Colonic mucosa (tissue), 4 donors: ENCODE measurements at regions not wholly inside any gene's neighbourhood (a gene's known extent, or its start where the extent isn't known, plus 50 kb on each side); places are given as distances from the start of the nearest gene placed in this dataset.
"Not testable (repeated sequence)": the region's sequence is repeated elsewhere in the genome, so short reads cannot be mapped to it uniquely, and the experiment has no call there.

ENCODE experiments used
- DNase-seq: peaks from one replicate; pipeline ENCODE4 v3.0.0-alpha.2; 2020
- H3K27ac ChIP-seq: fragments of 200-600 bp; one replicate; pipeline ENCODE4 v1.8.0; 2021
- H3K27me3 ChIP-seq: fragments of 200-600 bp; one replicate; pipeline ENCODE4 v1.8.0; 2021
- H3K36me3 ChIP-seq: fragments of 200-600 bp; one replicate; pipeline ENCODE4 v1.8.0; 2021
- H3K4me1 ChIP-seq: fragments of 200-600 bp; one replicate; pipeline ENCODE4 v1.8.0; 2021; ENCODE audit warnings: mild to moderate bottlenecking
- H3K4me3 ChIP-seq: fragments of 200-600 bp; one replicate; pipeline ENCODE4 v1.8.0; 2021
- H3K9ac ChIP-seq, 2 donors: one replicate each; pipeline ENCODE4 v1.7.0; 2013; ENCODE audit warnings: control low read depth in 2 of 2, low read depth in 2 of 2, low read length in 2 of 2
- H3K9me3 ChIP-seq: fragments of 200-600 bp; one replicate; pipeline ENCODE4 v1.8.0; 2021
- intact Hi-C: fragments of 100-400 bp; cut with DNase I; formaldehyde crosslinking; loops from one replicate; pipeline ENCODE4 v1.14.1; 2022
- TF ChIP-seq, protein P1 (sequence below): fragments of 200-600 bp; IDR thresholded peaks from one replicate; pipeline ENCODE4 v1.8.0; 2022; ENCODE audit warnings: antibody characterized with exemption, mild to moderate bottlenecking
- donor health status: healthy.
- donor health status: DM: no; HTN: no; CAD: no.
- donor health status: DM: no; HTN: no; CAD: no.

DNA sequence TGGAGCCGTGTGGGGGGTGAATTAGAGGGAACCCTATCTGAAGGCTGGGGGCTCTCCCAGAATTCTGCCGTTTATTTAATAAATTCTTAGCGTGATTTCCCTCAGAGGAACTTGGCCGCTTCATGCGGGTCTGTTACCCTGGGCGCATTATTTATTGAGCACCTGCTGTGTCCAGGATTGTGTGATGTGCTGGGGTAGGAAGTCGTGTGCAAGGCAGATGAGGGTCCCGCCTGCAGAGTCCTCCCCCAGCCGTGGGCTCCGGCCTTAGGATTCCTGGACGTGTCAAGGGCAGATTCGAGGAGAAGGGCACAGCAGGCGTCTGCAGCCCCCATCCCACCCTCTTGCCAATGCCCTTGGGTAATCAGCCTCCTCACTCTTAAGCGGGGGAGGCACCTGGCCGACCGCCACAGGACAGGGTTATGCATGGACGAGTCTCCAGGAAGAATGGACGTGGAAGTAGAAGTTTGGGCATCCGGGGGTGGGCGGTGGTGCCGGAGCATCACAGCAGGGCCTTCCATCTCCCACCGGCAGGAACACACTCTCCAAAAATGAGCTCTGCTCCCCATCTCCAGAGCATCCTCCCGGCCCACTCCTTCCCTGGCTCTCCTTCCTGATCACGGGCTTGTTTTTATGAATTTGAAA is 233.3 kb upstream of the C1orf174 start:
- Histone ChIP-seq H3K4me3 (no peak overlapping the region), H3K27me3 (no peaks in the 10 kb centered on the region), H3K9me3 (no peaks in the 10 kb centered on the region), H3K36me3 (no peaks in the 10 kb centered on the region), H3K9ac (no peak overlapping the region), H3K27ac (no peak overlapping the region), H3K4me1 (no peaks in the 10 kb centered on the region)
- intact Hi-C loops = no loop called here
- TF ChIP-seq, protein P1, sequence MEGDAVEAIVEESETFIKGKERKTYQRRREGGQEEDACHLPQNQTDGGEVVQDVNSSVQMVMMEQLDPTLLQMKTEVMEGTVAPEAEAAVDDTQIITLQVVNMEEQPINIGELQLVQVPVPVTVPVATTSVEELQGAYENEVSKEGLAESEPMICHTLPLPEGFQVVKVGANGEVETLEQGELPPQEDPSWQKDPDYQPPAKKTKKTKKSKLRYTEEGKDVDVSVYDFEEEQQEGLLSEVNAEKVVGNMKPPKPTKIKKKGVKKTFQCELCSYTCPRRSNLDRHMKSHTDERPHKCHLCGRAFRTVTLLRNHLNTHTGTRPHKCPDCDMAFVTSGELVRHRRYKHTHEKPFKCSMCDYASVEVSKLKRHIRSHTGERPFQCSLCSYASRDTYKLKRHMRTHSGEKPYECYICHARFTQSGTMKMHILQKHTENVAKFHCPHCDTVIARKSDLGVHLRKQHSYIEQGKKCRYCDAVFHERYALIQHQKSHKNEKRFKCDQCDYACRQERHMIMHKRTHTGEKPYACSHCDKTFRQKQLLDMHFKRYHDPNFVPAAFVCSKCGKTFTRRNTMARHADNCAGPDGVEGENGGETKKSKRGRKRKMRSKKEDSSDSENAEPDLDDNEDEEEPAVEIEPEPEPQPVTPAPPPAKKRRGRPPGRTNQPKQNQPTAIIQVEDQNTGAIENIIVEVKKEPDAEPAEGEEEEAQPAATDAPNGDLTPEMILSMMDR = no peak
- no peak for DNase-seq

DNA sequence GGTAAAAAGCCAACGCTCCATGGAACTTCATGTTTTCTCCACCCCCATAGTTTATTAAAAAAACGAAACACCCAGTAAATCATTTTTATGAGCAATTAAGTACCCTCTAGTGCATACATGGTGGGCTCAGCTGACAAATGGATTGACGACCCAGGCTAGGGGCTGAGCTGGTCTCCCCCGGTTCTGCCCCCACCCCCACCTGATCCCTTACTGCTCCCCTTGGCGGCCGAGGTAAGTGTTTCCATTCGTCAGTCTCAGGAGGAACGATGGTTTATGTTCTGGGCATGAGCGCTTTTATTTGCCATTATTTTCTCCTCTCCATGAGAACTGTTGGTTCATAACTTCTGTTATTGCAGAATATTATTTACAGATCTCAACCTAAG is 233.9 kb upstream of the C1orf174 start:
- intact Hi-C loops = no loop called here
- Histone ChIP-seq H3K9me3 (no peaks in the 10 kb centered on the region), H3K4me1 (no peaks in the 10 kb centered on the region), H3K27me3 (no peaks in the 10 kb centered on the region), H3K36me3 (no peaks in the 10 kb centered on the region), H3K4me3 (no peak overlapping the region), H3K27ac (no peak overlapping the region), H3K9ac (no peak overlapping the region)
- TF ChIP-seq, protein P1 = no peak
- DNase-seq = no peak

DNA sequence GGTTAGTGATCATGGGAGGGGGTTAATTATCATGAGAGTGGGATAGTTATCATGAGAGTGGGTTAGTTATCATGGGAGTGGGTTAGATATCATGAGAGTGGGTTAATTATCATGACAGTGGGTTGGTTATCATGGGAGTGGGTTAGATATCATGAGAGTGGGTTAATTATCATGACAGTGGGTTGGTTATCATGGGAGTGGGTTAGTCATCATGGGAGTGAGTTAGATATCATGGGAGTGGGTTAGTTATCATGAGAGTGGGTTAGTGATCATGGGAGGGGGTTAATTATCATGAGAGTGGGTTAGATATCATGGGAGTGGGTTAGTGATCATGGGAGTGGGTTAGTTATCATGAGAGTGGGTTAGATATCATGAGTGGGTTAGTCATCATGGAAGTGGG is 235.8 kb upstream of the C1orf174 start:
- DNase-seq, H3K4me1 ChIP-seq, H3K4me3 ChIP-seq, H3K27ac ChIP-seq, H3K9ac ChIP-seq, H3K9me3 ChIP-seq, H3K36me3 ChIP-seq, H3K27me3 ChIP-seq, intact Hi-C loops: not testable (repeated sequence)

DNA sequence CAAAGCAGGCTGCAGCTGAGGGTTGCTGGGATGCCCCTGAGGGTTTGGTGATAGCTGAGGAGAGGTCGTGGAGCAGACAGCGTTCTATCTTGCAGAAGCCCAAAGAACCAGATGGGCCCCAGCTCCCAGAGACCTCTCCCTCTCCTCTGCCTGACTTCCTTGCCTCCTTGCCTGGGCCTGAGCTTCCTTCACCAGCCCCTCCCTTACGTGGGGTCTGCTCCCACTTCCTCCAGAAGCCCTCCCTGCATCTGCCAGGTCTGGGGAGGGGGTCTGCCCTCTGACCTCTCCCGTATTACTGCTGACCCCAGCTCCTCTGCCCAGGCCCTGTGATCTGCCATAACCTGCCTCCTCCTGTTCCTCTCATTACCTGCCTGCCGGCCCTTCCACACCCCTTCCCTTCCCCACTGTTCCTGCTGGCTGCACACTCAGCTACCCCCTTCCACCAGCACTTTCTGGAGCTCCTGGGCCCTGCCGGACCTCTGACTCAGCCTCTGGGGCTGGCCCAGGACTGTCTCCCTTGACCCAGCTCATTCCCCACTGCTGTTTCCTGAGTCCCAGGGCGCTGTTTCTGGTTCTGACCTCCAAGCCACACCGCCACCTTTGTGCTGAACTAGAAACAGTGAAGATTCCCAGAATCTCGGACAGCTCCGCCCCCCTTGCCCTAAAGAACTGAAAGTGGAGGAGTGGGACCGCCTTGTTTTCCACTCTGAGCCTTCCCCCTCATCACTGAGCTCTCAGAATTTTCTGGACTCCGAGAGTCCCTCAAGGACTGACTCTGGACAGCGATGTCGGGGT is 237.7 kb upstream of the C1orf174 start:
- no peak overlapping the region for H3K9ac ChIP-seq
- no peaks in the 10 kb centered on the region for H3K27me3 ChIP-seq
- no peaks in the 10 kb centered on the region for H3K36me3 ChIP-seq
- H3K9me3 ChIP-seq = no peaks in the 10 kb centered on the region
- no peaks in the 10 kb centered on the region for H3K4me1 ChIP-seq
- intact Hi-C loops = no loop called here
- H3K27ac ChIP-seq = no peak overlapping the region
- TF ChIP-seq, protein P1 = no peak
- no peak overlapping the region for H3K4me3 ChIP-seq
- DNase-seq = no peak

DNA sequence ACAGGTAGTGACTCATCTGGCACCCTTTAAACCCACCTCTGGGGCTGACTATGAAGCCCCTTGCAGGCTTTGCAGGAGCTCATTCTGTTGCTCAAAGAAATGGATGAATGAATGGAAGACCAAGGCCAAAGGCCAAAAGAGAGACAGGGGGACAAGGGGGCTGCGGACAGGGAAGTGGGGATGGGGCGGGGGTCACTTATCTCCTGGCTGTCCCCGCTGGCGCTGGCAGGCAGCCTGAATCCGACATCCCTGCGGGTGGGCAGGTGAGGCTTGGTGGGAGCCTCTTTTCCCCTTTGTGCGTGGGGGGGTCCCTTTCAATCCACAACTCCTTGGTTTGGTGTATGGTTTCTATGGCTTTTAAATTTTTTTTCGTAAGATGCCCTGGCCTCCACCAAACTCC is 239.6 kb upstream of the C1orf174 start:
- no peak for DNase-seq
- intact Hi-C loops = no loop called here
- TF ChIP-seq, protein P1 = no peak
- H3K4me1 ChIP-seq = no peaks in the 10 kb centered on the region
- H3K9me3 ChIP-seq = no peaks in the 10 kb centered on the region
- no peak overlapping the region for H3K9ac ChIP-seq
- no peak overlapping the region for H3K4me3 ChIP-seq
- no peak overlapping the region for H3K27ac ChIP-seq
- H3K36me3 ChIP-seq = no peaks in the 10 kb centered on the region
- H3K27me3 ChIP-seq = no peaks in the 10 kb centered on the region

DNA sequence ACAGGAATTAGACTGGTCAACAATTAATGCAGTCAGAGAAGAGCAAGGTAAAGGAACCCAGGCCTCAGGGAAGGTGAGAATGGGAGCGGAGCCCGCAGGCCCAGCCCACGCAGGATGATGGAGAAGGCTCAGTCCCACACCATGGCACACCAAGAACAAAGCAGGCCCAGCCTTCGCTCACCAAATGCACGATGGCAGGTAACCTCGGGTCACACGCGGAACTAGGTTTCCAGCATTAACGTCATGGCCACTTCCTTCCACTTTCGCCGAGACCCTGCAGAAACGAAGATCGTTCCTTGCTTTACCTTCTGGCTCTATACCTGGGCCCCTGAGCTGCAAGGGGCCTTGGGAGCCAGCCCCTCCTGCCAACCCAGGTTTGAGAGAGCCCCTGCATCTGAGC is 240.2 kb upstream of the C1orf174 start:
- Histone ChIP-seq H3K27me3 (no peaks in the 10 kb centered on the region), H3K27ac (no peak overlapping the region), H3K9ac (no peak overlapping the region), H3K9me3 (no peaks in the 10 kb centered on the region), H3K4me3 (no peak overlapping the region), H3K36me3 (no peaks in the 10 kb centered on the region), H3K4me1 (no peaks in the 10 kb centered on the region)
- DNase-seq = no peak
- intact Hi-C loops = no loop called here
- TF ChIP-seq, protein P1 = no peak
